ENCODE measurements at regions not wholly inside any gene's neighbourhood (a gene's known extent, or its start where the extent isn't known, plus 50 kb on each side); places are given as distances from the start of the nearest gene placed in this dataset.

DNA sequence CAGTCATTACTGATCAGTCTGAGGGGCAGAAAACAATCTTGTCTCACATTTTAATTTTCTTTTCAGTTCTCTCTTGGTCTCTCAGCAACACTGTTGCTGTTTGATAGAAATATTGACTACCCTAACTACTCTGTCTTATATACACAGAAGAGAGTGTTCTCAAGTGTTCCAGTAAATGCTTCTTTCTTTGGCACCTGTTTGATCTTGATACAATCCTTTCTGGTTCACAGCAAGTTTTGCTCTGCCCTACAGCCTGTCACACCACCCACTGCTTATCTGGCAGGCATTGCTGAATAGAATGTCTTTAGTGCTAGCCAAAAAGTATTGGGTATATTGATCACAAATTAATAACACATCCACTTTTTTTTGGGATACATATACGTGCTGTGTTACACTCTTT is 75.7 kb upstream of the WLS start:
- Histone ChIP-seq H3K9me3 (ENCODE audit: insufficient read depth, low read length) (no peaks in the 10 kb centered on the region), H3K79me2 (ENCODE audit: insufficient read depth, low read length) (no peaks in the 10 kb centered on the region), H3K27me3 (ENCODE audit: low read length) (no peaks in the 10 kb centered on the region), H3K36me3 (ENCODE audit: low read length) (no peaks in the 10 kb centered on the region), H3K9ac (ENCODE audit: low read length) (no peak overlapping the region), H4K20me1 (ENCODE audit: low read depth, low read length) (no peaks in the 10 kb centered on the region), H3K9me2 (replicated peaks; ENCODE audit: insufficient read depth, low read length) (no peaks in the 10 kb centered on the region), H3K4me2 (ENCODE audit: low read depth, low read length, poor library complexity, severe bottlenecking) (no peak overlapping the region), H3K27ac (ENCODE audit: low read depth, low read length) (no peak overlapping the region), H3K4me3 (ENCODE audit: insufficient read depth, low read length, poor library complexity, severe bottlenecking) (no peak overlapping the region), H3F3A (ENCODE audit: insufficient read depth) (no peaks in the 10 kb centered on the region), H2AFZ (ENCODE audit: low read depth, low read length, severe bottlenecking) (no peak overlapping the region)
- TF ChIP-seq, protein P1, sequence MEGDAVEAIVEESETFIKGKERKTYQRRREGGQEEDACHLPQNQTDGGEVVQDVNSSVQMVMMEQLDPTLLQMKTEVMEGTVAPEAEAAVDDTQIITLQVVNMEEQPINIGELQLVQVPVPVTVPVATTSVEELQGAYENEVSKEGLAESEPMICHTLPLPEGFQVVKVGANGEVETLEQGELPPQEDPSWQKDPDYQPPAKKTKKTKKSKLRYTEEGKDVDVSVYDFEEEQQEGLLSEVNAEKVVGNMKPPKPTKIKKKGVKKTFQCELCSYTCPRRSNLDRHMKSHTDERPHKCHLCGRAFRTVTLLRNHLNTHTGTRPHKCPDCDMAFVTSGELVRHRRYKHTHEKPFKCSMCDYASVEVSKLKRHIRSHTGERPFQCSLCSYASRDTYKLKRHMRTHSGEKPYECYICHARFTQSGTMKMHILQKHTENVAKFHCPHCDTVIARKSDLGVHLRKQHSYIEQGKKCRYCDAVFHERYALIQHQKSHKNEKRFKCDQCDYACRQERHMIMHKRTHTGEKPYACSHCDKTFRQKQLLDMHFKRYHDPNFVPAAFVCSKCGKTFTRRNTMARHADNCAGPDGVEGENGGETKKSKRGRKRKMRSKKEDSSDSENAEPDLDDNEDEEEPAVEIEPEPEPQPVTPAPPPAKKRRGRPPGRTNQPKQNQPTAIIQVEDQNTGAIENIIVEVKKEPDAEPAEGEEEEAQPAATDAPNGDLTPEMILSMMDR (IDR thresholded peaks at IDR 0.05; ENCODE audit: insufficient read depth, low read length, poor library complexity, severe bottlenecking): no peak
- no peak for TF ChIP-seq EZH2phosphoT487 (conservative IDR thresholded peaks at IDR 0.05; ENCODE audit: low read length)

DNA sequence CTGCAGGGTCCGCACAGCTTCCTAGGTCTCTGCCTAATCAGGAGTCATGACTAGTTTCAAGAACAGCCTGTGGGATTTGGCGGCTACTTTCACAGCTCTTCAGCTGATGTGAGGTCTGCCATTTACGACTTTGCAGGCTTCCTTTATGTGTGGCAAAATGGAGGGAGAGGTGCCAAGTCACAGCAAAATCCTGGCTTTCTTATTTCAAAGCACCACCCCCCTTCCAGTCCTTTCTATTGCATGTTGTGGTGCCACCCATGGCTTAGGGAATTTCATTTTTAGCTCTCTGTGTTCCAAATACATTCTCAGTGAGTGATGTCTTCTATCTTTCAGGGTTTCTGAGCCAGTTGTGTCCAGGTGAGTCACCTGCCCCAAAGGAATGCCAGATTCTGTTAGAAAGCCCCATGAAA is 75.1 kb upstream of the WLS start:
- H4K20me1 ChIP-seq (ENCODE audit: low read depth, low read length): no peaks in the 10 kb centered on the region
- no peak overlapping the region for H2AFZ ChIP-seq (ENCODE audit: low read depth, low read length, severe bottlenecking)
- no peaks in the 10 kb centered on the region for H3K9me3 ChIP-seq (ENCODE audit: insufficient read depth, low read length)
- H3K4me2 ChIP-seq (ENCODE audit: low read depth, low read length, poor library complexity, severe bottlenecking): no peak overlapping the region
- H3K9me2 ChIP-seq (replicated peaks; ENCODE audit: insufficient read depth, low read length): no peaks in the 10 kb centered on the region
- no peaks in the 10 kb centered on the region for H3K79me2 ChIP-seq (ENCODE audit: insufficient read depth, low read length)
- H3K36me3 ChIP-seq (ENCODE audit: low read length): no peaks in the 10 kb centered on the region
- no peaks in the 10 kb centered on the region for H3K27me3 ChIP-seq (ENCODE audit: low read length)
- H3K9ac ChIP-seq (ENCODE audit: low read length): no peak overlapping the region
- TF ChIP-seq EZH2phosphoT487 (conservative IDR thresholded peaks at IDR 0.05; ENCODE audit: low read length): no peak
- TF ChIP-seq, protein P1 (IDR thresholded peaks at IDR 0.05; ENCODE audit: insufficient read depth, low read length, poor library complexity, severe bottlenecking): no peak
- no peak overlapping the region for H3K27ac ChIP-seq (ENCODE audit: low read depth, low read length)
- H3F3A ChIP-seq (ENCODE audit: insufficient read depth): no peaks in the 10 kb centered on the region
- no peak overlapping the region for H3K4me3 ChIP-seq (ENCODE audit: insufficient read depth, low read length, poor library complexity, severe bottlenecking)

DNA sequence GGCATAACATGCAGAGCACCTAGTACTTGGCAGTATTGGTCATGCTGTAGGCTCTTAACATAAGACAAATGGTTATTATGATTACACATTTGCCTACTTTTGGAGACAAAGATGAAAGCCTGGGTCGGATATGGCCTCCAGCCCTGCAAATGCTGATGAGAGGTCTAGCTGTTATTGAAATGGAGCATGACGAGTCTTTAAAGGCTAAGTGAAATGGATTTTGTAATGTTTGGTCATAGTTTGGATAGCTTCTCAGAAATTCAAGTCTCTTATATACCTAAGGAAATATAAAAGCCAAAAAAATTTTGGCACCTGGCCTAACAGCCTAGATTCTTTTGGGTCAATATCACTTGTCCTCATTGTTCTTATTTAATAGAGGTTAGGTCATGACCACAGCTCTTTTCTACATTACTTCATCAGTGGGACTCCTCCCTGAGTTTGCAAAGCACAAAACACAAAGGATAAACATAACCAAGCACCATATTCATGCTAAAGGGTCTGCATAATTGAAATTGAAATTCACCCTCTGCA is 69.2 kb upstream of the WLS start:
- Histone ChIP-seq H3K9me2 (replicated peaks; ENCODE audit: insufficient read depth, low read length) (no peaks in the 10 kb centered on the region), H3F3A (ENCODE audit: insufficient read depth) (no peaks in the 10 kb centered on the region), H3K27ac (ENCODE audit: low read depth, low read length) (no peak overlapping the region), H3K9ac (ENCODE audit: low read length) (no peak overlapping the region), H3K27me3 (ENCODE audit: low read length) (no peaks in the 10 kb centered on the region), H3K36me3 (ENCODE audit: low read length) (no peaks in the 10 kb centered on the region), H3K9me3 (ENCODE audit: insufficient read depth, low read length) (no peaks in the 10 kb centered on the region), H3K4me3 (ENCODE audit: insufficient read depth, low read length, poor library complexity, severe bottlenecking) (no peak overlapping the region), H2AFZ (ENCODE audit: low read depth, low read length, severe bottlenecking) (no peak overlapping the region), H3K4me2 (ENCODE audit: low read depth, low read length, poor library complexity, severe bottlenecking) (no peak overlapping the region), H4K20me1 (ENCODE audit: low read depth, low read length) (no peaks in the 10 kb centered on the region), H3K79me2 (ENCODE audit: insufficient read depth, low read length) (no peaks in the 10 kb centered on the region)
- TF ChIP-seq, protein P1 (IDR thresholded peaks at IDR 0.05; ENCODE audit: insufficient read depth, low read length, poor library complexity, severe bottlenecking): no peak
- no peak for TF ChIP-seq EZH2phosphoT487 (conservative IDR thresholded peaks at IDR 0.05; ENCODE audit: low read length)
